SJSA1 (cell line): ENCODE measurements at regions not wholly inside any gene's neighbourhood (a gene's known extent, or its start where the extent isn't known, plus 50 kb on each side); places are given as distances from the start of the nearest gene placed in this dataset.

Experiments used
- DNase-seq, 2 experiments: peaks; one replicate each; pipeline ENCODE4 v3.0.0-alpha.2; 2015 to 2020; ENCODE audit warnings: low spot score in 2 of 2, low read depth in 1 of 2
- H3K27ac ChIP-seq: fragments of 250-450 bp; sonication (Bioruptor Pico); 2 replicates; pipeline ENCODE4 v1.5.1; 2020; ENCODE audit warnings: mild to moderate bottlenecking, moderate library complexity
- H3K27me3 ChIP-seq: fragments of 250-450 bp; sonication (Bioruptor Pico); replicated peaks from 2 replicates; pipeline ENCODE4 v1.5.1; 2020; ENCODE audit warnings: mild to moderate bottlenecking, moderate library complexity
- H3K36me3 ChIP-seq: fragments of 250-450 bp; sonication (Bioruptor Pico); 2 replicates; pipeline ENCODE4 v1.5.1; 2020; ENCODE audit warnings: mild to moderate bottlenecking
- H3K4me1 ChIP-seq: fragments of 250-450 bp; sonication (Bioruptor Pico); replicated peaks from 2 replicates; pipeline ENCODE4 v1.6.1; 2021; ENCODE audit warnings: mild to moderate bottlenecking
- H3K4me3 ChIP-seq: fragments of 250-450 bp; sonication (Bioruptor Pico); 2 replicates; pipeline ENCODE4 v1.5.1; 2020; ENCODE audit warnings: mild to moderate bottlenecking
- H3K9me3 ChIP-seq: fragments of 250-450 bp; sonication (Bioruptor Pico); replicated peaks from 2 replicates; pipeline ENCODE4 v1.5.1; 2020; ENCODE audit warnings: mild to moderate bottlenecking

DNA sequence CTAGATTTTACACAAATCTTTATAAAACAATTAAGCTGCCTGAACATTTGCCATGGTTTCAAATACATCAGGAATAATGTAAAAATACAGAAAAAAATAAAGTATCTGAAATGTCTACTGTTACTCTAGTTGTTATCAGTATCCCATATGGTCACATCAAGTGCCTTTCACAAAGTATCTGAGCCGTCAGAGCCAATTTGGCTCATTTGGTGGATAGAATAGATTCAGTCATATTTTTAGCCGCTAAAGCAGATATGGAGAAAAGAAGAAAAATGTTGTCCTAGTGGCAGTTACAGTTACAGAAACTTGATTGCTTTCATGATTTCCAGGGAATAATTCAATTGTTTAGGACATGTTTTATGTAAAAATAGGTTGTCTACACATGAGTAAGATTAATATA lies 641.1 kb downstream of the RAPGEF2 start:
- Histone ChIP-seq H3K27ac (no peak overlapping the region), H3K36me3 (no peaks in the 10 kb centered on the region), H3K9me3 (no peaks in the 10 kb centered on the region), H3K4me1 (no peaks in the 10 kb centered on the region), H3K27me3 (no peaks in the 10 kb centered on the region), H3K4me3 (no peak overlapping the region)
- no peak for DNase-seq

DNA sequence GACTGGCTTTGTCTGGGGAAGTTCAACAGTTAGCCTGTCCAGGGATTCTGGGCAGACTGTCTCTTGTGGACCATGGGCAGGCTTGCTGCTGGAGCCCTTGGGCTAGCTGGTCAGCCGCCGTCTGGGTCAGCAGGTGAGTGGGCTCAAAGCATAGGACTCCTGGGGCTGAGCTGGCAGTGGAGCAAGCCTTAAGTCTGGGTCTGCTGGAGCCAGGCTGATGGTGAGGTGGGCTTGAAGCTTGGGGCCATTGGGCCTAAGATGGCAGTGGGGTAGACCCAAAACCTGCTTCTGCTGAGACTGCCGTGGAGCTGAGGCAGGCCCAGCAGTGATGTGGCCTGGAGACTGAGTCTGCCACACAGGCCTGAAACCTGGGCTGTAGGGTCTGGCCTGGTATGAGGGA lies 645.1 kb downstream of the RAPGEF2 start:
- Histone ChIP-seq H3K27me3 (no peaks in the 10 kb centered on the region), H3K36me3 (no peaks in the 10 kb centered on the region), H3K4me1 (no peaks in the 10 kb centered on the region), H3K4me3 (no peak overlapping the region), H3K9me3 (no peaks in the 10 kb centered on the region), H3K27ac (no peak overlapping the region)
- no peak for DNase-seq

- no peak overlapping the region for H3K27ac ChIP-seq
- H3K27me3 ChIP-seq, result no peaks in the 10 kb centered on the region
- H3K9me3 ChIP-seq, result no peaks in the 10 kb centered on the region
- H3K4me1 ChIP-seq, result no peaks in the 10 kb centered on the region
- DNase-seq, result no peak
- H3K36me3 ChIP-seq, result no peaks in the 10 kb centered on the region
- no peak overlapping the region for H3K4me3 ChIP-seq
Measured at GRCh38 chr4:159748834-159749444, 646.1 kb downstream of the RAPGEF2 start.

GRCh38 chr4:159757499-159757898 lies 654.6 kb downstream of the RAPGEF2 start:
- no peaks in the 10 kb centered on the region for H3K4me1 ChIP-seq
- no peak for DNase-seq
- no peaks in the 10 kb centered on the region for H3K27me3 ChIP-seq
- no peak overlapping the region for H3K27ac ChIP-seq
- no peak overlapping the region for H3K4me3 ChIP-seq
- H3K36me3 ChIP-seq, result no peaks in the 10 kb centered on the region
- no peaks in the 10 kb centered on the region for H3K9me3 ChIP-seq

DNA sequence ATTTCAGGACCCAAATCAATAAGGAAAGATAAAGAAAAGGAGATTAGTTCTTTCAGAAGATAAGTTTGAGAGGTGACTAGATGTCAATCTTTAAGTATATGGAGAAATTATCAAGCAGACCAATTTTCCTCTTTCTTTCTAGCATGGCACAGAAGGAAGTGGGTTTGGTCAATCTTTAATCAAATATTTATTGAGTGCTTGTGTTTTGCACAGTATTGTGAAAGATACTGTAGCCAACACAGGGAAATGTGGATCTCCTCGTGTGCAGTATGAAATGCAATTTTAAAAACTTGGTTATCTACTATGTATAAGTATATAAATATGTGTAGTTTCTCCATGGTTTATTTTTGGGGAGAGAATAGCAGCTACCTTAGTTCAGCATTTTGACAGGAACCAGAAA lies 655.2 kb downstream of the RAPGEF2 start:
- H3K36me3 ChIP-seq, result no peaks in the 10 kb centered on the region
- H3K27ac ChIP-seq, result no peak overlapping the region
- H3K9me3 ChIP-seq, result no peaks in the 10 kb centered on the region
- no peak overlapping the region for H3K4me3 ChIP-seq
- no peaks in the 10 kb centered on the region for H3K27me3 ChIP-seq
- H3K4me1 ChIP-seq, result no peaks in the 10 kb centered on the region
- DNase-seq, result no peak

- Histone ChIP-seq H3K4me1 (0 out of 2 replicates have a peak, but pooled peaks cover 3% of the 10 kb centered on the region), H3K27ac (no peak overlapping the region), H3K27me3 (no peaks in the 10 kb centered on the region), H3K4me3 (no peak overlapping the region), H3K36me3 (no peaks in the 10 kb centered on the region), H3K9me3 (no peaks in the 10 kb centered on the region)
- DNase-seq, result no peak
Measured at GRCh38 chr4:159762672-159763071, 659.8 kb downstream of the RAPGEF2 start.

GRCh38 chr4:159764343-159764952 lies 661.6 kb downstream of the RAPGEF2 start:
- Histone ChIP-seq H3K27ac (no peak overlapping the region), H3K4me1 (0 out of 2 replicates have a peak, but pooled peaks cover 3% of the 10 kb centered on the region), H3K27me3 (no peaks in the 10 kb centered on the region), H3K9me3 (no peaks in the 10 kb centered on the region), H3K36me3 (no peaks in the 10 kb centered on the region), H3K4me3 (no peak overlapping the region)
- peak in 1 of 2 experiments; percentile 42 for DNase-seq

GRCh38 chr4:159765382-159765781 lies 662.5 kb downstream of the RAPGEF2 start:
- H3K4me1 ChIP-seq, result 0 out of 2 replicates have a peak, but pooled peaks cover 3% of the 10 kb centered on the region
- no peaks in the 10 kb centered on the region for H3K9me3 ChIP-seq
- no peaks in the 10 kb centered on the region for H3K27me3 ChIP-seq
- no peaks in the 10 kb centered on the region for H3K36me3 ChIP-seq
- no peak for DNase-seq
- no peak overlapping the region for H3K27ac ChIP-seq
- H3K4me3 ChIP-seq, result no peak overlapping the region

- Histone ChIP-seq H3K27me3 (no peaks in the 10 kb centered on the region), H3K9me3 (no peaks in the 10 kb centered on the region), H3K4me1 (0 out of 2 replicates have a peak, but pooled peaks cover 3% of the 10 kb centered on the region), H3K36me3 (no peaks in the 10 kb centered on the region), H3K27ac (no peak overlapping the region), H3K4me3 (no peak overlapping the region)
- DNase-seq, result no peak
Measured at GRCh38 chr4:159766241-159766640, 663.4 kb downstream of the RAPGEF2 start.

DNA sequence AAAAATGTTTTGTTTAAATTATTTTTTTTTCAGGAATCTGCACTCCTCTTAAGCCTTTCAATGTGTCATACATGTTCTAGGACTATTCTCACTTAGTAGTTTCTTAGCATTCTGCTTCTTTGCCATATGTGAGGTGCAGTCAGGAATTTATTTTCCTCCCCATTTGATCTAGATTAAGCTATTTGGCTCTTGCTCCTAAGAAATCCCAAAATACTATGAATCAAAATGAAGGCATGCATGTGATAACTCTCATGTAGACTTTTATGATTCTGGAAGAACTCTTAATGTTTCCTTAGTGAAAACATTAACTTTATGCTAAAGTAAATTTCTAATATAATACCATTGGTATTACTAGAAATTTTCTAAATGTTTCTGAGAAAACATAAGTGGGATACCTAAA lies 664.5 kb downstream of the RAPGEF2 start:
- no peaks in the 10 kb centered on the region for H3K27me3 ChIP-seq
- no peaks in the 10 kb centered on the region for H3K36me3 ChIP-seq
- H3K4me1 ChIP-seq, result 0 out of 2 replicates have a peak, but pooled peaks cover 3% of the 10 kb centered on the region
- H3K27ac ChIP-seq, result no peak overlapping the region
- H3K4me3 ChIP-seq, result no peak overlapping the region
- no peaks in the 10 kb centered on the region for H3K9me3 ChIP-seq
- no peak for DNase-seq

- Histone ChIP-seq H3K27me3 (no peaks in the 10 kb centered on the region), H3K36me3 (no peaks in the 10 kb centered on the region), H3K27ac (no peak overlapping the region), H3K9me3 (no peaks in the 10 kb centered on the region), H3K4me1 (0 out of 2 replicates have a peak, but pooled peaks cover 3% of the 10 kb centered on the region), H3K4me3 (no peak overlapping the region)
- no peak for DNase-seq
Measured at GRCh38 chr4:159768016-159768415, 665.1 kb downstream of the RAPGEF2 start.

DNA sequence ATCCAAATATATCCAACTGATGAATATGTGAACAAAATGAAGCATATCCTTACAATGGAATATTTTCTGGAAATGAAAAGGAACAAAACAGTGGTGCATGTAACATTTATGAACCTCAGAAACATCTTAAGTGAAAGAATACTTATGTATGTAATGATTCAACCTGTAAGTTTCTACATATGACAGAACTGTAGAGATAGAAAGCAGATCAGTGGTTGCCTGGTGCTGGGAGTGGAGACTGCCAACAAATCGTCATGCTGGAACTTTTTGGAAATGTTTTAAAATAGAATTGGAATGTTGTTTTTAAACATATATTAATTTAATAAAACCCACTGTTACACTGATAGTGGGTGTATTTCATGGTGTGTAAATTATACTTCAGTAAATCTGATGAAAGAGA lies 667.5 kb downstream of the RAPGEF2 start:
- Histone ChIP-seq H3K4me1 (0 out of 2 replicates have a peak, but pooled peaks cover 3% of the 10 kb centered on the region), H3K27ac (no peak overlapping the region), H3K4me3 (no peak overlapping the region), H3K36me3 (no peaks in the 10 kb centered on the region), H3K9me3 (no peaks in the 10 kb centered on the region), H3K27me3 (no peaks in the 10 kb centered on the region)
- DNase-seq, result no peak

DNA sequence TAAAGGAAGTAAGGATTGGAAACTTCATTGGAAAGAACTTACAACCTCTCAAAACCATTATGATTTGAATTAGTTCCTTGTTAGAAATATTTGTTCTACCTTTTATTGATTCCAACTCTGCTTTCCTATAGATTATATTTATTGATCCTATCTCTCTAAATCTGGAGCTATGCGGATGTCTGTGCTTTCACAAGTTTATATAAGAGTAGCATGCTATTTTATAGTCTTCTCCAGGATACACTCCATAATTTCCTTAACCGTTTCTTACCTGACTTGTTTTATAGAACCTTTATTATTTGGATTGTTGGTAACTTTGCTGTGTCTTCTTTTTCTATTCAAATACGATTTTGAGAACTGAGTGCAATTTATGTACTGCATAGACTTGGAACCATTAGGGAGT lies 668.1 kb downstream of the RAPGEF2 start:
- Histone ChIP-seq H3K36me3 (no peaks in the 10 kb centered on the region), H3K4me1 (0 out of 2 replicates have a peak, but pooled peaks cover under 1% of the 10 kb centered on the region), H3K4me3 (no peak overlapping the region), H3K9me3 (no peaks in the 10 kb centered on the region), H3K27me3 (no peaks in the 10 kb centered on the region), H3K27ac (no peak overlapping the region)
- DNase-seq, result no peak

GRCh38 chr4:159776961-159777360 lies 674.1 kb downstream of the RAPGEF2 start:
- Histone ChIP-seq H3K4me1 (no peaks in the 10 kb centered on the region), H3K36me3 (no peaks in the 10 kb centered on the region), H3K9me3 (no peaks in the 10 kb centered on the region), H3K27ac (no peak overlapping the region), H3K4me3 (no peak overlapping the region), H3K27me3 (no peaks in the 10 kb centered on the region)
- DNase-seq, result no peak
